ENCODE measurements at regions not wholly inside any gene's neighbourhood (a gene's known extent, or its start where the extent isn't known, plus 50 kb on each side); places are given as distances from the start of the nearest gene placed in this dataset.

DNA sequence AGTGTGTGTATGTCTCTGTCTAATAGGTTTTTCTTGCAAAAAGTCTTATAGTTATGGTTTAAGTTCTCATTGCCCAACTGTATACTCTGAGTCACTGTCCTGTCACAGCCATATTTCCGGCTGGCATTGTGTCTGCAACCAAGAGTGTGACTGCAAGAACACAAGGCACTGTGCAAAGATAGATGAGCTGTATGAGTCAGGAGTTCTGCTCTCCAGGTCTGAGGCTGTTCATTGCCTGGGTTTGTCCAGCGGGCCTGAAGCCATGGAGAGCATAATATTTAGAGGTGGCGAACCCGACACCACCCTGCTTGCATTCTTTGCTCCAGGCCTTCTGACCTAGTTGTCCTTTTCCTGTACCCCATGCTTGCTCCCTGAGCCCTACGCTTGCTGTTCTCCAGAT is 50.9 kb upstream of the CNIH3 start:
- DNase-seq (ENCODE audit: low read depth in 2 of 2): no peak

GRCh38 chr1:224565611-224566406 is 50.3 kb upstream of the CNIH3 start:
- no peak for DNase-seq (ENCODE audit: low read depth in 2 of 2)

Data from fibroblast of skin of left quadriceps (primary cell).